Left kidney (tissue), 1 donor: ENCODE measurements at regions not wholly inside any gene's neighbourhood (a gene's known extent, or its start where the extent isn't known, plus 50 kb on each side); places are given as distances from the start of the nearest gene placed in this dataset.

Experiments
- DNase-seq: peaks from one replicate; pipeline ENCODE4 v3.0.0-alpha.2; 2013

DNA sequence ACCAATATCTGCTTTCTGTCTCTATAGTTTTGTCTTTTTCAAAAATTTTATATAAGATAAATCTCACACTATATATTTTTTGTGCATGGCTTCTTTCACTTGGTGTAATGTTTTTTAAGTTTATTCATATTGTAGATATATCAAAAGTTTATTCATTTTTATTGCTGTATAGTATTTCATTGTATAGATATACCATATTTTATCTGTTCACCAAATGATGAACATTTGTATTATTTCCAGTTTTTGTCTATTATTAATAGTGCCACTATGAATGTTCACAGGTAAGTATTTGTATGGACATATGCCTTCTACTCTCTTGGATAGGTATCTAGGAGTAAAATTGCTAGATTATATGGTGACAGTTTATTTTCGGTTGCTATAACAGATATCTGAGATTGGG is 289.5 kb upstream of the CITED2 start:
- DNase-seq: no peak

DNA sequence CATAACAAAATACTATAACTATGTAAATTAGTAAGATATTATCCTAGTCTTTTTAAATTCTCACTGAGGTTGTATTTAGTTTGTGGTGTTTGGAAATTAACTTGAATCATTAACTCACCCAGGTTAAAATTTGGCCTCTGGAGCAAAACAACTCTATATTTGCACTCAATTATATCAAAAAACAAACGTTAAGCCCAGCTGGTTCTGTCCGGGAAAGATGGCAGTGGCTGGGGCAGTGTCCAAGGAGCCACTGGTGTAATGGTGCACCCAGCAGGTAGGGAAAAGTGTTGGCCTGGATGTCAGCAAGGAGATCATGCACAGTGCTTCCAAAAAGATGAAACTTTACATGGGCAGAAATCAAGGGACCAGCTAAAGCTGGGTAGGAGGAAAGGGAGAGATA is 285.3 kb upstream of the CITED2 start:
- no peak for DNase-seq

DNA sequence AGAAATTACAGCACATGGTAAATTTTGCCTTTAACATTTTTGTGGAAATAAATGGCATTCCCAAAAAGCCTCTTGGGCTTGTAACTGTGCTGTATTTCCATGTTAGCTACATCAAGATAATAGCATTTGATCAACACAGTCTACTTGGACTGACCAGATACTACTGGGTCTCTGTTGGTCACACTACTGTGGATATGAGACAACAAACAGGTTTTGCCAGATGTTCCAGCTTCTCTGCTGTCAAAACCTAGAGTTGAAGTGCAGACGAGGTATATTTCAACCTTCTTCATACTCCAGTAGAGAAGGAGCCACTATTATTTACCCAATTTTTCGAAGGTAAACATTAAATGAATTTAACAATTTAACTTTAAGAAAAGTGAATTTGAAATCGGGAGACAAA is 284.7 kb upstream of the CITED2 start:
- DNase-seq: no peak

DNA sequence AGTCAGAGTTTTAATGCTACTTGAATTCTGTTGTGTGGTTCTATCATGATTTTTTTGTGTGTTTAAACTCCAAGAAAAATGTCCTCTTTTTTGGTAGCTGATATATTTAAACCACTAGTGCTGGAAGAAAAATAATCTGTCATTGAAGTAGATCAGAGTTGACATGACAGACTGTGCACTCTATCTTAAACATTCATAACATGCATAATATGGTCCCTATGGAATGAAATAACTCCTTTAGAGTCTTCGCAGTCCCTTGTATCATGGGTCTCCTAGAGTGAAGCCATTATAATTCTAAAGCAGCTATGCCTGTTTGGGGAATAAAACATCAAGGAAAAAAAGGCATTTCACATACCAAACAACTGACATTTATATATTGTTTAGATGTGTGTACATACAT is 282.7 kb upstream of the CITED2 start:
- DNase-seq: no peak

DNA sequence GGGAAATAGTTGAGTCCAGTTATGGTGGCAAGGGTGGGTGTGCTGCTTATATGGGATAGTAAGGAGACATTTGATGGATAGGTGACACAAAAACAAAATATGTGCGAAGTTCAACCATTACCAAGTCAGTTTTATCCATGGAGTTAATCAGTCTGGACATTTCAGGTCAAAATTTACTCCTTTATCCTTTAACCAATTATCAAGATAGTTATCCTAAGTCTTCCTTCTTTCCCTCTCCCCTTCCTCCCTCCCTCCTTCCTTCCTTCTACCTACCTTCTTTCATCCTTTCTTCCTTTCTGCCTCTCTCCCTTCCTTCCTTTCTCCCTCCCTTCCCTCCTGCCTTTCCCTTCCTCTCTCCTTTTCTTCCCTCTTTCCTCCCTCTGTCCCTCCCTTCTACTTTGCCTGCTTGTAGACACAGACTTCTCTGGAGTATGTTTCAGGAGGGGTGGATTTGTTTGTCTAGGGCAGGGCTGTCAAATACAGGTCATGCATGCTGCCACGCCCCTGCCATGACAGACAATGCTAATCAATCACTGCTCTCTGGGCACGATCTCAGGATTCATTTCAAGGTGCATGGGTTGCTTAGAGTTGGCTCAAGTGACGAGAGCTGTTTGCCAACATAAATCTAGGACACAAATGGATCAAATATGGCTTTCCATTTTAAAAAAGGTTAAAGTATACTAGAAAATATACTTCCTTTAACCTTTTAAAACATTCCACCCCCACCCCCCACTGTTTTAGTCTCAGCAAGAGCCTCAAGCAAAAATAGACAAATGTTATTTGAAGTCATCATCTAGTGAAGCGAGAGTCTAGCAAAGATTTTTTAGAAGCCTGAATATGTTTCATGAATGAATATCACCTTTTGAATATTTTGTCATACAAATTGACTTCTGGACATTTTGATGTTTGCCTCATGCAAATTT is 281.6 kb upstream of the CITED2 start:
- peak; percentile 34 for DNase-seq

DNA sequence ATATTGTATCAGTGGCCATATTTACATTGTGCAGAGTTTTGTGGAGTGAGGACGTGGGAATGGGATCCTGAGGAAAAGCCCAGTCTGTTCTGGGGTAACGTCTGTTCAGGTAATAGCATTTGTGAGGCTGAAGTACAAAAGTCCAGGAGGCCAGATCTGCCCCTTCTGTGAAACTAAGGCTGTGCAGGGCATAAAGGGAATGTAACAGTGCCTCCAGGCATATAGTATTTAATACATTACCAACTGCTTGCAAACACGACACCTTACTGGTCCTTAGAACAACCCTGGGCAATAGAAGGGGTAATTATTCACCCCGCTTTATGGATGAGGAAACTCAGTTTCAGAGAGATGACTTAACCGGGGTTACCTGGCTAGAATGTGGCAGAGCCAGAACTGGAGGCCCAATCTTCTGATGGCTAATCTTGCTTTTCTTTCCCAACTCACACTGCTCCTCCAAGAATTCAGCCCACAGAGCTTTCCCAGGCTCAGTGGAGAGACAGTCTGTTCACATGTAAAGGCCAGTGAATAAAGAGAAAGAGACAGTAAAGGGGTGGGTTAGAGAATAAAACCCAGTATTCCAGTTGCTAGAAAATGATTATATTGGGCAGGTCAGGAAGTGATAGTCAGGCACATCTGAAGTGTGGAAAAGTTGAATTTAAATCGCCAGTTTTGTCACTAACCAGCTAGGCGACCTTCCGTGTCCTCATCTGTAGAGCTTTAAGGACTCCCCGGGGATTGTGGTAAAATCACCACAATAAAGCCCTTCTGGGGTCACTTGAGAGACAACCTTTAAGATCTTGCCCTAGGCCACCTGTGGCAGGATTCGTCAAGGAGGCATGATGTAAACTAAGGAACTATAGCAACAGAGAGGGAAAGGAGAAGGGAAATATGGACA is 280.7 kb upstream of the CITED2 start:
- peak; percentile 30 for DNase-seq

DNA sequence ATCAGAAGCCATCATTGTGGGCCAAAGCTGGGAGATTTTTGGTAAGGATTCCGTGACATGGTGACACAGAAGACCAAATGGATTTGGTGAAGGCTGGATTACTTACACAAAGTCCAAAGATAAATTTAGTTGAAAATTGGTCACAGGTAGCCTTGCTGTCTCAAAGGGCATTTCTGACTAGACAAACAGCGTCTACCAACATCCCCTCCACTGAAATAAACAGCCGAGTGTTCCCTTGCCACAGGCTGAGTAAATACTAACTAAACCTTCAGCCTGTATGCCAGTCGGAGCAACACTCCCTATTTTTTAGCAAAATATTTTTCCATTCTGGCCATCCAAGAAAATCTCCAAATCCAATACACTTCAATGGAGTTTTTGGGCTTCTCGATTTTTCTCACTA is 279.9 kb upstream of the CITED2 start:
- no peak for DNase-seq

DNA sequence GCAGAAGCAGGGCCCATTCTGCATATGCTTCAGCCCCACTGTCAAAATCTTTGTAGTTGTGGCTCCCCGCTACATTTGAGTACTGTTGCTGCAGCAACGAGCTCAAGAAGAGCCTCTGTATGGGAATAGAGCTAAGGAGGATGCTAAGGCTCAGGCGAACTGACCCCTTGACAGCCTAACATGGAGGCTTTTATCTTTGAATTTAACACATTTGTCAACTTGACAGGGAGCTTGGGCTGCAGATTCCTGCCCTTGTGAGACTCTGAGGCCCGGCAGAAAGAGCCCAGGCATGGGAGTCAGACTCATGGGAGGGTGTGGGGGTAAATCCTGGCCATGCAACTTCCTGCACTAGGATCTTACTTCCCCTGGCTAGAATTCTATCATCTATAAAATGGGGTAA is 278.7 kb upstream of the CITED2 start:
- DNase-seq: no peak

DNA sequence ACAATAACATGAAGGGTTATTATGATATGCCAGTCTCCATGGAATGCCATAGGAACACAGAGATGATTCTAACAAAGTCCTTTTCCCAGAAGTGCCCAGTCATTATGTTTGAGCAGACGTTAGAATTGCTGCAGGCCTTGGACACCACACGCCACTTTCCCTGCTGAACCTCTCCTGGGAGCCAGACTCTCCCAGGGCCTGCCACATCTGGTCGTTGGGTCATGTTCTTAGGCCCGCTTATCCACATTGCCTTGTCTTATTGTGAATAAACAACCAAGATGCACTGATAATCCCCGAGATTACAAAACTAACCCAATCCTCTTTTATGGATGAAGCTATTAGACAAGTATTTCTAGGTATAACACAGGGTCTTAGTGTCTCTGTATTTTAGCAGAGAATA is 276.5 kb upstream of the CITED2 start:
- DNase-seq: no peak

DNA sequence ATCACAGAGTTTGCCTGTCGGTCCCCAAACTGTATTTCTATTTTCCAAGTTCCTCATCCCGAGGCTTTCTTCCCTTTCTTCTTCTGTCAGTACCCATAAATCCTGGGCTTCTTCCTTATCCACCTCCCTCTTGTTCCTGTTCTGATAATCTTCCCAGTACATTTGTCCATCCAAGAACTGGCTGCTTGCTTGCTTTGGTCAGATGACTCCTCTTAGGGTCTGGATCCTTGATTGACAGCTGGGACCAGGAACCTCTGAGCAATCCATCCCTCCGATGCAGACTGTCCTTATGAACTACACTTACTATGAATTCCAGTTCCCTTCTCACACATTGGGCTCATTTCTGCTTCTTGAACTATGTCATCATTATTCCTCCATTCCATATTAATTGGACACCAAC is 275.3 kb upstream of the CITED2 start:
- DNase-seq: no peak

DNA sequence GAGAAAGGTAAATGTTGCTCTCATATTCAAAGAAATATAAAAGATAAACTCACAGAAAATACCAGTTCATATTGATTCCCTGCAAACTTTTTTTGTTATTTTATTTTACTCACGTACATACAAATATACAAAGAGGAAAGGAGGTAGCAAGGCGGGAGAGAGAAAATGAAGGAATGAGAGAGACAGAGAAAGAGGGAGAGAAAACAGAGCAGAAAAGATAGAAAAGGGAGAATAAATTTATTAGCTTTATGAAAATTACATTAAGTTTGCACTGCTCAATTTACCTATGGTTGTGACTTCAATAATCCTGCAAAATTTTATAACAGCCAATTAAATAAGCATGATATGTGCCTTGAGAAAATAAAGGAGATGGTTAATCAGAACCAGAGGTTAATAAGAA is 274.7 kb upstream of the CITED2 start:
- no peak for DNase-seq

DNA sequence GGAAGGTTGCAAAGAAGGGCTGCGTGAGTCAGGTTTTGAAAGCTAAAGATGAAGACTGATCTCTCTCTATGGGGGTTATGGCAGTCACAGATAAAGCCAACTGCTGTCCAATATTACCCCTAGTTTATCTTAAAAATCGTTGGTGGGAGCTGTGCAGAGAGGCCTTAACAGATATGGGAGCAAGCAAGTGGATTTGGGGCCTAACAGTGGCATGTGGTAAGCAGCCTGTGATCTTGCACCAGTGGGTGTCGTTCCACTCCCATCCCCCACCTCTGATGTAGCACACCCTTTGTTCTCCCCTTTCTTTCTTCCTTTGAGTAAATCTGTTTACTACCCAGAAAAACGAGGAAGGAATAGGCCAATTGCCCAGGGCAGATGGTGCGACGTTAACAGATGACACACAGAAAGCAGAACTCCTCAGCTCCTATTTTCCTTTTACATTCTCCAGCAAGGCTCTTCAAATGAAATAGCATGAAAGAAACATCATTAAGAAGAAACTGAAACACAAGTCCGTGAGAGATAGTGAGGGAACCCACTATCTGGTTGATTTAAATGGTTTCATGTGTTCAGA is 274.1 kb upstream of the CITED2 start:
- DNase-seq: no peak

DNA sequence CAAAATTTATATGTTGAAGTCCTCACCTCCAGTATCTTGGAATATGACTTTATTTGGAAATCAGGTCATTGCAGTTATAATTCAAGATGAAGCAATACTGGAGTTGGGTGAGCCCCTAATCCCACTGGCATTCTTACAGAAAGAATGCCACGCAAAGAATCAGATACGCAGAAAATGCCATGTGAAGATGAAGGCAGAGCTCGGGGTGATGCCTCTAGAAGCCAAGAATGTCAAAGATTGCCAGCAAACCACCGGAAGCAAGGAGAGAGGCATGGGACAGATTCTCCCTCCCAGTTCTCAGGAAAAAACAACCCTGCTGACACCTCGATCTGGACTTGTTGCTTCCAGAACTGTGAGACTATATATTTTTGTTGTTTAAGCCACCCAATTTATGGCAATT is 273.4 kb upstream of the CITED2 start:
- no peak for DNase-seq

DNA sequence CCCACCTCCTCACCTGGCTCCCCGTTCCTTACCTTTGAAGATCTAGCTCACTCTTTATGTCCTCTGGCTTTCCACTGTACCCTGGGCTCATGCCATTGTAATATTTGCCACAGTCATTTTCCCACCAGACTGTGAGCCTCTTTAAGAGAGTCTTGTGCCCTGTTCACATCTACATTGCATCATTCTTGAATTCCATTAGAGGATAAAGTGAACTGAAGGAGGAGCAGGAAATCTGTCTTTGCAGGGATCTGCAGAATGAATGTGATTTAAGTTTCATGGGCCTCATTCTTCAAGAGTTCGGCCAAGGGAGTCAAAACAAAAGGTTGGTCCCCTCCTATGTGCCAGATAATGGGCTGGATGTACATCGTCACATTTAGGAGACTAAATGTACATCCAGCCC is 272.6 kb upstream of the CITED2 start:
- DNase-seq: no peak

DNA sequence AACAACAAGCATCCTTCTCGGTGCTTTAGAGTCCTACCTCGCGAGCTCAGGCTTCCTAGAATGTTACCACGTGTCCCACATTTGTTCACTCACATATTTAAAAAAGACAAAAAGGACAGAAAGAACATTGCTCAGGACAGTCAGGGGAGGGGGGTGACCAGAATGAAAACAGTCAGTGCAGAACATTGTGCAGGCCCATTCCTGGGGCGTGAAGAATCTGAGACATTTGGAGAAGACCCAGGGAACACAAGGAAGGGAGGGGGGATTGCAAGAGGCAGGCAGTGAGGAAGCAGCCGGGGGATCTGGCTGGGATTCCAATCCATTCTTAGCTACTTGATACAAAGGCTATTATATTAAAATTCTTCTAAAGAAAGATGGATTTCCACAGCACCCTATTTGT is 270.4 kb upstream of the CITED2 start:
- DNase-seq: no peak

DNA sequence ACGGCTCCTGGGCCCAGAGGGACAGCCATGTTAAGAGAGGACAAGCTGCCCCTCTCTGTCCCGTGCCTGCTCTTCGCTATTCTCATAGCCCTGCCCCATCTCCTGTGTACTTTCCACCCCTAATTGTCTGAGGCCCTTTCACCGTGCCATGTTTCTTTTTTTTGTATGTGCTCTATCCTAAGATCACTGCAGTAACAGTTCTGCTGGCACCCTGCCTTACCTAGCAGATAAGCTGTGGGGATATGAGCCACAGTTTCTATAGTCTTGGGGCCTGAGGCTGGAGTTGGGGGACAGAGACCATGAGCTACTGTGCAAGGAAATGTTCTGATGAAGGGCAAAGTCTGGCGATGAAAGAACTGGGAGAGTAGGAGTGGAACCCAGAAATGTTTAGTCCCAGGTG is 269.5 kb upstream of the CITED2 start:
- no peak for DNase-seq

DNA sequence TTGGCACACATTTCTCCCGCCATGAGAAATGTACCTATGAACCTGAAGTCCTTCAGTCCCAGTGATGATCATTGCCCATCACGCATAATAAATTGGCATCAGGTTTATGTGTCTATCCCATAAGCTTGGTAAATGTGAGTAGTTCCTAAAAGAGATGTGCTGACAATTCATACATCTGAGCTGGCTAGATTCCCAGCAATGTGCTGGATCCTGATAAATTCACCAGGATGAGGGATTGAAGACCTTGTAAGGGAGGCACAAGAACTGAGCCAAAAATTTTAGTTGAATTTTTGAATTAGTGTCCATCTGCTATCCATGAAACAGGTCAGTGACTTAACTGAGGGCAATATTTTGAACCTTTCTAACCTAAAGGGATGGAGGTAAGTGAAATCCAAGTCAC is 267.9 kb upstream of the CITED2 start:
- no peak for DNase-seq

DNA sequence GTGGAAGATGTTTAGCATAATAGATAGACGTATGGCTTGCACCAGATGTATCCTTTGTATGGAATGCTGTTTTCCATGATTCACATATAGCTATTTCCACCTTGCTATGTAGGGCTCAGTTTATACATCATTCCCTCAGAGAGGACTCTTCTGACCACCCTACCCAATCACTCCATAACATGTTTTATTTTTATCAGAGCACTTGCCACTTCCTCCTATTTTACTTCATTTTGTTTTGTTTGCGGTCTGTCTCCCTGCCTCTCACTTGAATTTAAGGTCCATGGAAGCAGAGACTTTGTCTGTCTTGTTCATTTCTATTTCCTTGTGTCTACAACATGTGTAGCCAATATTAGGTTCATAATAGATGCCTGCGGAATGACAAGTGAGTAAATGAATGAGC is 266.9 kb upstream of the CITED2 start:
- DNase-seq: no peak

DNA sequence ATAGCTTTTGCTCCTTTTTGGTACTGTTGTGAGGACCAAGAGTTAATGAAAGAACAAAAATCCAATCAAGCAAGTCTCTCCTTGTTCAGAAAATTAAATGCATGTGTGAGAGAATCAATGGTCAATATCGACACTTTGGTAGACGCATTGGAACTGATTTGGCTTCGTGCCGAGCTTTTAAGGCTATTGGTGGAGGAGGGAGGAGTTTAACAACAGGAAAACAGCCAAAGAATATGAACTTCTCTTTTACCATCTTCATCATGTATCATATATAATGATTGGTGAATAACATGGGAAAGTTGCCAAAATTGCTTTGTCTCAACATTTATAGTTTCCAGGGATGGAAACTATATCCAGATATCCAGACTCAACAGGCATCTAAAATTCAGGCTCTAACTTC is 266.5 kb upstream of the CITED2 start:
- no peak for DNase-seq

DNA sequence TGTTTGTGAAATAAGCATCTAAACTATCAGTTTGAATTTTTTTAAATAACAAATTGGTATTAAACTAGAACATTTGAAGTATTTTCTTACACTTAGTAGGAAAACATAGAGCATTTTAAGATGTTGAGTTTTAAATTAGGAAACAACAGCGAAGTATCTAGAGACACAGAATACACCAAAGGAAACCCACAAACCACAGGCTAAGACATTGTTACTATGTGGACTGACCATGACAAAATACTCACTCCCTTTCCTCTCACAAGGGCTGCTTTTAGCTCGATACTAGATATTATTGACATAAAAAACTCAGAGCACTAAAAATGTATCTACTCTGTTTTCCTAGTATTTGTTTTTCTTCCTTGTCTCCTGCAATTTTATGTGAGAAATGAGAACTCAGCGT is 266.0 kb upstream of the CITED2 start:
- DNase-seq: no peak

DNA sequence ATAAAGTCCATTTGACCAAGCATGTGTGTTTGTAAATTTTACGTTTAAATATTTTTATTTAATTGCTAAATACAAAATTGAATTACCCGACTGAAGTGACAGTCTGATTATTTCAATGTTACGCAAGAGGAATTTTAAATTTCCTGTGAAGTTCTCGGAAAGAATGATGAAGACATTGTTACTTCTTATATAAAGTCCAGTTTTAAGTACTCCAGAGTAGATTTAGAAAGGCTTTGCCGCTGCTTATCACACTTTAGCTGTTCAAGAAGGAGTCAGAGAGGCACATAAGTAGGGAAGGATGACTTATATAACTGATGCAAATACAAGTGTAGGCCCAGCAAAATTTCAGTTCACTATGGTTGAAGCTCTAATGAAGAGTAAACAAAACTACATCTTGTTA is 265.1 kb upstream of the CITED2 start:
- no peak for DNase-seq

DNA sequence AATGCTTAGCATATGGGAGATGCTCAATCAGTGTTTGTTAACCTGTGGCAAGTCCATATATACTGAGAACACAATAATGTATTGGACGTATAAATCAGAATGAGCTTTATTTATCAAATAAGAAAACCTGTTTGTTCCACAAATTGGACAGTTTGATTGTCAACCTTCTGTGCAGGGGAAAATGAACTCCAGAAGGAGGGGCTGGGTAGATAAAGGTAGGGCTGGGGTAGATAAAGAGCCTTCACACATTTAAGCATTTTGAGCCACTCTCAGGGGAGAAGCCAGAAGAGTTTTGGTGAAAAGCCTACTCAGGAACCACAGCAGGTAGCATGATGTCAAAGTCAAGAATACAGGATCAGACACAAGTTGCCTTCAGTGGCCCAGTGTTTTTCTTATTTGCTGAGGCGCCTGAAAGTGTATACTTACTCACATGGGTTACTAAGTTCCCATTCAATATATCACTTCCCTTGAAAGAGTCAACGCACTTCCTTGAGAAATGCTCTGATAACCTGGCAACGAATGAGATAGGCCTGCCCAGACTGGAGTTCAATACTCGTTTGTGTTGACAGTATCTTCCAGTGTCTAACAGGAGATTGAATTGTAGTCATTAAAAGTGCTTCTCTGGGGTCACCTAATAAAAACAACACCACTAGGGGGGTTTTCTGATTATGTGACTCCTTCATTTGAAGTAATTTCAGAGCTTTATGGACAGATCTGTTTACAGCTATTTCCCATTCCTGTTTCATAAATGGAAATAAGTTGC is 263.9 kb upstream of the CITED2 start:
- DNase-seq: no peak
